Stomach (tissue), 4 donors: ENCODE measurements at regions not wholly inside any gene's neighbourhood (a gene's known extent, or its start where the extent isn't known, plus 50 kb on each side); places are given as distances from the start of the nearest gene placed in this dataset.

Experiments
- CTCF ChIP-seq, 7 experiments: fragments of 450-650 bp in 4 of 7; fragments of 200-600 bp in 3 of 7; sonication (generic) in 3 of 7; IDR thresholded peaks; one replicate each; pipeline ENCODE4 v1.5.1; 2016 to 2019; ENCODE audit warnings: antibody characterized with exemption in 7 of 7, control low read depth in 2 of 7, mild to moderate bottlenecking in 1 of 7
- POLR2A ChIP-seq, 4 donors: fragments of 450-650 bp; IDR thresholded peaks; one replicate each; pipeline ENCODE4 v1.6.1; 2016; ENCODE audit warnings: antibody characterized with exemption in 4 of 4, control low read depth in 2 of 4, mild to moderate bottlenecking in 1 of 4, moderate library complexity in 1 of 4

- TF ChIP-seq POLR2A (IDR thresholded peaks at IDR 0.05) (no peak), CTCF (IDR thresholded peaks at IDR 0.05) (no peak)
Measured at GRCh38 chr2:236417150-236417549, 152.5 kb upstream of the ACKR3 start.
